HUDEP-2 (cell line): ENCODE measurements at regions not wholly inside any gene's neighbourhood (a gene's known extent, or its start where the extent isn't known, plus 50 kb on each side); places are given as distances from the start of the nearest gene placed in this dataset.

Experiments
- DNase-seq, 76 experiments: peaks; one replicate each; lab custom pipeline; 2025; ENCODE audit not compliant: unreplicated experiment in 76 of 76; lab: John Stamatoyannopoulos, UW

DNA sequence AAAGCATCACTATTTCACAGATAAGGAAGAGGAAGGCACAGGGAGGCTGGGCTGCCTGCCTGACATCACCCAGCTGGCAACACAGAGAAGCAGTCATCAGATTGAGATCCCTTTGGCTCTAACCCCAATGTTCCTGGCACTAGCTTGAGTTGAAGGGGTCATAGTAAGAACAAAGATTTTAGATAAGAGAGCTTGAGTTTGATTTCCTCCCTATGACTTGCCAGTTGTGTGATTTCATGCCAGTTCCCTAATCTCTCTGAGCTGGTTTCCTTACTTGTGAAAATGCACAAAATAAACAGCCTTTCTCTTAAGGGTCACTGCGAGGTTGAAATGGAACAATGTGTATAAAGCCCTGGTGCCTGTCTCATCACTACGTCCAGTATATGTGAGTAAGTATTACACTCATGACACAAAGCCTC, 475.4 kb upstream of the HS3ST1 start:
- no peak for DNase-seq

DNA sequence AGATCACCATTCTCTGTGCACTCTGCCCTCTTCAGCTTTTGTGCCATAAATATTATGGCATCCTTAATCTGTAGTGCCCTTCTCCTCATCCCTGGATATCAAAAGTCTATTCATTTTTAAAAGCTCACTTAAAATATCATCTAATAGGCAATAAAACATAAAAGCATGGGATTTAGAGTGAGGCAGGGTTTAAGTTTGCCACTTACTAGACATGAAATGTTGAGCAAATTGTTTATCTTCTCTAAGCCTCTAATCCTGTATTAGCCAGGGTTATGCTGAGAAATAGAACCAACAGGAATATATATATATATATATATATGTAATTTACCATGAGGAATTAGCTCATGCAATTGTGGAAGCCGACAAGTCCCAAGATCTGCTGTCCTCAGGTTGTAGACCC, 472.4 kb upstream of the HS3ST1 start:
- no peak for DNase-seq

DNA sequence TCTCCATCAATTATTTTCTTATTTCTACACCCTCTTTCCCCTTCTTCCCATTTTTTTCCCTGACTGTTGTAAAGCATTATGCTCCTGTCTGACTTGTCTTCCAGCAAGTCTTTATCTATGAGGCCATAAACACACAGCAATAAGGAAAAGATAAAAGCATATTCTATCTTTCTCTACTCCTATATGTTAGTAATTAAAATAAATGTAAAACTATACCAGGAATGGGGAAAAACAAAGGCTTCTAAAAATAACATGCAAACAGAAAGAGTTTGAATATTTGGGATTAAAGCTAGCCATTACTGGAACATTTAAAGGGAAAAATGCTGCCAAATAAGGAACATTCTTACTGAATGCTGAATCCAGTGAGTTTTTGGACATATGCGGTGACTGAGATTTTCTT, 471.7 kb upstream of the HS3ST1 start:
- DNase-seq: no peak

DNA sequence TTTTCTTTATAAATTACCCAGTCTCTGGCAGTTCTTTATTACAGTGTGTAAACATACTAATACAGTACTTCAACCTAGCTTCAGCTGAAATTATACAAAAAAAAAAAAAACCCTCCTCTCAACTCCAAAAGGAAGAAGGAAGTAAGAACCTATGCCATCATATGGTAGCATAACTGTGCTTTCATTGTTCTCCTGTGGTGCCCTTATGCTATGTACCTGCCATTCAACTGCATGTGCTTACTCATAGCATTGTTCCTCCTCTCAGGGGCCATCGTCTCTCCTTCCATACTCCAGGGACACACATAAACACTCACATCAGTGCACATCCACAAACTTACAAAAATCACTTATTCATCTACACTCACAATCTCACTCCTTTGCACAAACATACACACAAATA, 470.1 kb upstream of the HS3ST1 start:
- no peak for DNase-seq

DNA sequence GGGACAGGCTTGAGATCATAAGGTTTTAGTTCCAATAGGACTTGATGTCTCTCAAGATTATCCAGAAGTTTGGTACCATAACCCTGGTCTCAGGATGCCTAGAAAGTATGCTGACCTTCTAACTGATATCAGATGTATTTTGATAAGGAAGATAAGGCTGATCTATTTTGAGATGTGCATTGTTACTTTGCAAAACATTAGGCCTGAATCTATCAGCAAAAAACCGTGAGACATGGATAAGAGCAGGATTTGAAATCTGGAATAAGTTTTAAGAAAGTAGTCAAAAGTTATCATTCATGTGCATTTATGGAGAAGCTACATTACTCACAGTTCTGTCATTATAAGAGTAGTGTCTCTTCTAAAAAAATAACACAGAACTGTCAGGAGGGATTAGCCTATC, 467.1 kb upstream of the HS3ST1 start:
- no peak for DNase-seq

DNA sequence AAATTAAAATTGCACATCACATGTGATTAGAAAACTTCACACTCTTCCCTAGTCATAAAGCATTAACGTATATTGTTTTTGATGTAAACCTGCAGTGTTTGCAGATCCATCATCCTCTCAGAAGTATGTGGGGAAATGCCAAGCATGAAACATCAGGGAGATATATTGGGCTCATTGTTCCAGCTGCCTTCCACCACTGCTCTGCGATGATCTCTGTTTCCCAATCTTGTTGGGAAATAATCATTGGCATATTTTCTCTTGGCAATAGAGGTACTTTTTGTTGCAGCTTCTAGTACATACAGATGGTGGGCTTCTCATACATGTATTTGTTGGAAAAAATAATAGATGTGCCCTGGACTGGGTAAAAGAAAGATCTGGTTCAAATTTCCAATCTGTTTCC, 466.3 kb upstream of the HS3ST1 start:
- DNase-seq: no peak

DNA sequence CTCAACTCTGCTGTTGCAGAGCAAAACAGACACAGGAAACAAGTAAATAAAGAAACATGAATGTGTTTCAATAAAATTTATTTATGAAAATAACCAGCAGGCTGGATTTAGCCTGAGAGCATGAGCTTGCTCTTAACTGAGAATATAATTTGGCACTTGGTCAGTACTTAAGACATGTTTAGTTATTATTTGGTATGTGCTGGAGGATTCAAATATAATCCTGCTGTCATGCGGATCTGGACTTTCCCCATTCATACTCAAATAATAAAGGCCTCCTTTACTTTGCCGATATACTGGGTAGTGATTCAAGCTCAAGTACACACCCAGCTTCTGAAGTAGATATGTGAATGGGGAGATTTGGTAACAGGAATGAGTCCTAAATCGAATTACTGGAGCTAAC, 465.5 kb upstream of the HS3ST1 start:
- no peak for DNase-seq

DNA sequence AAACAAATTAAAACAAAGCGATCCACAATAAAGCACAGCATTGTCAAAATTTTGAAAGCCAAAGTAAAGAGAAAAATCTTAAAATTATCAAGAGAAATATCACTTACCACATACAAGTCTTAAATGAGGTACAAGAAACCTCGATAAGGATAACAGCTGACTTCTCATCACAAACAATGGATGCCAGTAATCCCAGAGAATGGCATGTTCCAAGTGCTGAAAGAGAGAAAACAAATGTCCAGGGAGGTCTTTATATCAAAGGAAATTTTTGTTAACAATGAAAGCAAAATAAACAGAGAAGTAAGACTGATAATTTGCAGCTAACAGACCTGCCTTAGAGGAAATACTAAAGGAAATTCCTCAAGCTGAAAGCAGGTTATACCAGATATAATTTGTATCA, 460.4 kb upstream of the HS3ST1 start:
- no peak for DNase-seq

DNA sequence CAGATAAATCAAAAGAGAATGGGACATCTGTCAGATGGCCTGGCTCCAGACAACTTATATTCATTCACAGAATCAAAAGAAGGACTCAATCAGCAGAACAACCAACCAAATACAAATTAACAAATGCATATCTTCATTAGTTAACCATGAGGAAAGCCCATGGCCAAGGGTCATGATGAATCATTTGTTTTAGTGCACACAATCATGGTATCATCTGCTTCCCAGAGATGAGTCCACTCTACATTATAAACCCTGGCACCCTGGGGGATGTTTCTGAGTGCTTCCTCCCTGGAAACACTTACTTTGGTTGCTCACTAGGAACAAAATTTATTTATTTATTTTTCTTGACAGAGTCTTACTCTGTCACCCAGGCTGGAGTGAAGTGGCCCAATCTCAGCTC, 453.3 kb upstream of the HS3ST1 start:
- DNase-seq: no peak

DNA sequence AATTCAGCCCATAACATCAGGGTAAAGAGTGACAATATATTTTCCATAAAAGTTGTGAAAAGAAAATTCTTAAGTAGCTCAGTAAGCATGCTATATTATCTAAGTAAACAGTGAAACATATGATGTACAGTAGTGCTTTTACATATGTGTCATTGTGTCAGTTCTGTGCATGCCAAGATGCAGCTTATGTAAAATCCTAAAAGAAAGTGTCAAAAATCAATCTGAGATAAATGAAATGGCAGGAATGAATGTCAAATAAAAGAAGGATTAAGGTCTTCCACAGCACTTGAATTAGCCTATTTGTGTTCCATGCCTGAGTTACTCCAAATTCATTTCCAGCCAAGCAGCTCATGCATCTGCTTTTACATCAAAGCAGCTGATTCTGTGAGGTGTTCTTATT, 452.7 kb upstream of the HS3ST1 start:
- DNase-seq: no peak

DNA sequence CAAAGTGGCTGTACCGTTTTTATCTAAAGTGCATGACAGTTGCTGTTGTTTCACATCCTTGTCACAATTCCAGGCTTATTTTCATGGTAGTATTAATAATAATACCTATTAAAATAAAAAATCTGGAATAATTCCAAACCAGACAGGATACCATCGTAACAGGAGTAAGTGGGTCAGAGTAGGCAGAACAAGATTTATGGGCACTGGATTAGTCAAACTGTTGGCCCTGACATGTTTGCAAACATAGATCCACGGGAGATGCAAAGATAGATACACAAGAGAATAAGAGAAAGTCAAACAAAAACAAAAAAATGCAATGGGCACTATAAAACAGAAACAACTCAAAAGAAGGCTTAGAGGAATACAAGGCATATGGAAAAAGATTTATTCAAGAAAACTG, 449.5 kb upstream of the HS3ST1 start:
- no peak for DNase-seq

DNA sequence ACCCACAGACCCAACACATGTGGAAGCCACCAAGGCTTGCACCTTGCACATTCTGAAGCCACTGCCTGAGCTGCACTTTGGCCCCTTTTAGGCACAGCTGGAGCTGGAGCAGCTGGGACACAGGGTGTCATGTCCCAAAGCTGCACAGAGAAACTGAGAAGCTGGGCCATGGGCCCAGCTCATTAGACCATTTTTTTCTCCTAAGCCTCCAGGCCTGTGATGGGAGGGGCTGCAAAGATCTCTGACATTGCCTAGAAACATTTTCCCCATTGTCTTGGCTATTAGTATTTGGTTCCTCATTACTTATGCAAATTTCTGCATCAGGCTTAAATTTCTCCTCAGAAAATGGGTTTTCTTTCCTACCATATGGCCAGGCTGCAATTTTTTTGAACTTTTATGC, 447.4 kb upstream of the HS3ST1 start:
- no peak for DNase-seq

DNA sequence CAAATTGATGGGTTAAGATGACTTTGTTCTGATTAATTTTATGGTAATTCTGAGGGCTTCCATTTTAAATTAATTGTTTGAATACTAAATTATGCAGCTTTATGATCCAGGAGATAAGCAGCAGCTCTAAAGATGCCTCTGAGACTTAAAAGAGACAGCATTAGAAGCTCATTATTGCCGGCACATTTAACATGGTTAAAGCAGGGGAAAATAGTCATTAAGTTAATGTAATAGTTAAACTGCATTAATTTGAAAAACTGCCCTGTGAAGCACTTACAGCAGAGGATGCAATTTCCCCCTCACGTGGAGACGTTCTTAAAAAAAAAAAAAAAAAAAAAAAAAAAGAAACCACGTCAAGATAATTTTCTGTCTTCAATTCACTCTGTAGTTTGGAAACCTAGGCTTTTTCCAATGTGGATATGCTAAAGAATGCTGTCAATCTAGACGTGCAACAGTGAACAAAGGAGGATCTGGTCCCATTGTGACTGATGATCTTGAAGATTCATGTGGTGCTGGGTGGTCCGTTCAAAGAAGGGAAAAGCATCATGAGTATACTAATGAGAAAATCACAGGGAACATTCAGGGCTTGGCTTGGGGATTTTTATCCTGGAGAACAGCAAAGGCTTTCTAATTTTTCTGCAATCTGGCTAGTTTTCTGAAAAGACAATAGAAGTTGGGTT, 440.6 kb upstream of the HS3ST1 start:
- DNase-seq: no peak

DNA sequence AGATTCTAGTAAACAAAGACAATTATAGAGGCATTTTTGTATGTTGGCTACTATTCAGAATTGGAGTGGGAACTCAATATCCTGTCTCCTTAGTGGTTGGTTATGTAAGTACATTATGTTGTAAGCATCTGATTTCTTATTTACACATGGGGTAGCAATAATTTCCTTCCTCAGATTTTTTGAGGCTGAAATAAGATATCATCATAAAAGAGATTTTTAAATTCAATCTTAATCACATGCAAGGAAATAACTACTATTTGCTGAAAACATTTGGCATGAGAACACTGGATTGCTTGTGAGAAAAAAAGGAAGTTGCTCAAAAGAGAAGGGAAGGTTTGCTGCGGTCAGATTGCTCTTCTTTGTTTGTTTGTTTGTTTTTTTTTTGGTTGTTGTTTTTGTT, 437.7 kb upstream of the HS3ST1 start:
- DNase-seq: no peak

DNA sequence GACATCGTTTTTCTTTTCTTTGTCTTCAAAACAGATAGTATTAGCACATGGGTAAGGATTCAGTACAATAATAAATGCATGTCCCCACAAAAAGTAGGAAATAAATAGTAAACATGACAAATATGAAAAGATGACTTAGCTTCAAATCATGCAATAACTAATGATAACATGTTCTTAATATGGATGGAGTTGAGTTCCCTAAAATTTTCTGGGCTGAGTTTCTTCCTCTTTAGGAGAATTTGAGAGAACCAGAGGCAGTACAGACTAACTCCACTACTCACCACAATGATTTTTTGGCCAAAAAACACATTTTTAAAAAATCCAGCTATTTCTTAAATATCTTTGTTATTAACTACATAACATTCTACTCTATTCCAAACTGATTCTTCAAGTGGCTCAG, 432.3 kb upstream of the HS3ST1 start:
- no peak for DNase-seq

DNA sequence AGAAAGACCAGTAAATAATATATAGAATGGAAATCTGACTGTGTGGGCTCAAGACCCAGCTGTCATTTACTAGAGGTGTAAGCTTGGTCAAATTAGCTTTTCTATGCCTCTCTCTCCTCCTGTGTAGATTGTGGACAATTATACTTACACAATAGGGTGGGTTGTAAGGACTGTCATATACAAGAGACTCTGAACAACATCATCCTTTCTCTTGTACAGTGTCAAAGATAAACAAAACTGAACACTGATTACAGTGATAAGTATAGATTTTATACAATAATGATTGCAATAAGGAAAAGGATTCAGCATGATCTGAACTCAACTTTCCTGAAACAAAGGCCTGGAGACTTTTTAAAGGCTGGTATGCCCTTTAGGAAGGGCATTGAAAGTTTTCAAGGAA, 429.2 kb upstream of the HS3ST1 start:
- no peak for DNase-seq

DNA sequence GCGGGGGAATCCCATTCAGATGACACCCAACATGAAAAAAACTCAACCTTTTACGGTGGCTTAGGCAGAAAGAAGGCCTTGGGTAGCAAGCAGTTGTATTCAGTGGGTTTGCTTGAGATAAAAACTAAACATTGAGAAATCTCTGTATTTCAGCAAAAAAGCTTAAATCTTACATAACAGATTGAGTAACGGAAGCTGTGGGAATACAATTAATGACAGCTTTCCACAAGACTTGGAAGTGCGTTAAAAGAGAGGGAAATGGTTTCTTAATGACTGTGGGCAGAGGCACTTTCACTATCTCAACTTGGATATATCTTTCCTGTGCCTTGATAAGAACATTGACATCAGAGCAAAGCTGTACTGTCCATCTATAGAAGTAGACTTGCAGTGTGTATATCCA, 418.5 kb upstream of the HS3ST1 start:
- no peak for DNase-seq

DNA sequence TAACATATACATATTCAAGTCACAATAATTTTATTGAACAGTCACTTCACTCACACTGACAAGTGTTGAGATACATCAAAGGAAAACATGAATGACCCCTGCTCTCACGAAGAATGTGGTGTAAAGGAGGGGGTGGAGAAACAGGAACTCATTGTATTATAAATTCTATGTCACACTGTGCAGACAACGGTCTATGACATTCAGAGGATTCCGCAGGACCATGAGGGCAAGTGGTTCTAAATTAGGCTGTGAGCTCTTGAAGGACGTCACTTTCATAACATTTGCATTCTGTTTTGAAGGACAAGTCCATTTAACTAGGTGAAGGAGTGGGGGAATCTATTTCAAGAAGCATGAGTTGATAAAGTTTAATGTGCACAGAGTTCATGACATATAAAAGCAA, 415.2 kb upstream of the HS3ST1 start:
- no peak for DNase-seq

DNA sequence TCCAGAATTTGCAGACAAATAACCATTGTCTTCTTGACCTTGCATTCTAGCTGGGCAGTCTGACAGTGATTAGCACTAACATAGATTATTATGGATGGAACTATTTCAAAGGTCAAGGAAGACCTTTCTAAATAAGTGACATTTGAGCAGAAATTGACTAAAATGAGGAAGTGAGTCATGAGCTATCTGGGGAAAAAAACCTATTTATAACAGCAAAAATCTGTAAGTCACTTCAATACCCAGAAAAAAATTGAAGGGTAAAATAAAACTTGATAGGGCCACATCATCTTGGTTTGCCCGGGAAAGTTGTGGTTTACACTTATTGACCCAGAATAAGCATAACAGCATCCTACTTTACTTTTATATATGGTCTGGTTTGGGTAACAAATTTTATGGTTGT, 414.6 kb upstream of the HS3ST1 start:
- DNase-seq: no peak

DNA sequence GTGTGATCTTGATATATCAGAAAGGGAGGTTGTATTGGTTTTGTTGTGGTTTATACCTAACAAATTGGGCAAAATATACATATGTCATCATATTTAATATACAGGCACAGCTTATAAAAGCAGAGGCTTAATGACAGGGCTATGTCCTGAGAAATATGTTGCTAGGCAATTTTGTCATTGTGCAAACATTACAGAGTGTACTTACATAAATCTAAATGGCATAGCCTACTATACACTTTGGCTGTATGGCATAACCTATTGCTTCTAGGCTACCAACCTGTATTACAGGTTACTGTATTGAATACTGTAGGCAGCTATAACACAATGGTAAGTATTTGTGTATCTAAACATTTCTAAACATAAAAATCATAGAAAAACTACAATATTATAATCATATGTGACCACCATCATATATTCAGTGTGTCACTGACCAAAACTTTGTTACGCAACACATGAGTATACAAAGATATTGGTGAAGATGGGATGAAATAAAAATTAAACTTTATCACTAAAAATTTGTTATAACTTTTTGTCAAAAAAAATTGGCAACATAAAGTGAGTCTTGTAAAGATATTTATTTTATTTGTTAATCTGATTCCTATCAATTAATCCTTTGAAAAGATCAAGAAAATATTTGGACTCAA, 414.0 kb upstream of the HS3ST1 start:
- DNase-seq: no peak

DNA sequence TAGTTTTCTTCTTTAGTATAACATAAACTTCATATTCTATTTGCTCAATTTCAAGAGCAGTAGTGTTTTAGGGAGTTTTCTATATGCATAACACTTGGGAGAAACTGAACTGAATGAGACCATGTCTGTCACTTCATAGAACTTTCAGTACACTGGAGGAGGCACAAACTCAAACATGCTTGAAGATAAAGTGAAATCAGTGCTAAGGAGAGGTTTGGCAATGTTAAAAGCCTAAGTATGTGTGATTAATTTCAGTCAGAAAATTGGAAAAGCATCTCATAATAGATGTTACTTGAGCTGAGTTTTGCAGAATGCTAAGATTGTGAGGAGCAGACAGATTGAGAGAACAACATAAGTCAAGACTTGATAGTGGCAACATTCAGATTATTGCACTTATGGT, 411.2 kb upstream of the HS3ST1 start:
- no peak for DNase-seq

DNA sequence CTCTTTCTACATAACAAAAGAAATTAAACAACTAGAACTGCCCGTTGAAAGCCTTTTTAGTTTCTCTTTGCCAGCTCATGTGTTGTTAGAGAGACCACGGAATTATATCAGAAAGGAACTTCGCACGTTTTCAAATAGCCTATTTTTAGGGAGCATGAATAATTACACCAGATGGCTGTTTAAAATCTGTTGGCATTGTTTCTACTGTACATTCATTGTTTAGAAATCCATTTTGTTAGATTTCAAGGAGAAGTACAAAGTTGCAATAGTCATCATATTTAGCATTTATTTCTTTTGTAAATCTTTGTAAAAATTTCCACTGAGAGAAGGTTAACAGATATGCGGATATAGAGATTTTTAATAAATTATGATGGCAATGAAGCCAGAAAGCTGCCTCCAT, 403.0 kb upstream of the HS3ST1 start:
- DNase-seq: no peak

DNA sequence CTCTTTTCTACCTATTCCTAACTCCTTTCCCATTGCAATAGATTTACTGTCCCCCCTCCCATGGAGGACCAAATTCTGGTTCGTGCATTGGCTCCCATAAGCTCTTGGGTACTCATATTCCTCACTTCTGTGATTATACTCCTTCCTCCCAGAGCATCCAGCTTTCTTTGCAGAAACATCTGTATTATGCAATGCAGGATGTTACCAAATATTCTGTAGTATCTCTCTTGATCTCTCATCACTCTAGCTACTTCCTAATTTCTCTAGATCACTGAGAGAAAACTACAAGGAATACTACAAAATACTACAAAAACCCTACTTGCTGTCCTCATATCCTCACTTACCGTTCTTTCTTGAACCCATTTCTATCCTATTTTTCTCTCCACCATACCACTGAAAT, 395.9 kb upstream of the HS3ST1 start:
- DNase-seq: no peak
